ENCODE measurements at regions not wholly inside any gene's neighbourhood (a gene's known extent, or its start where the extent isn't known, plus 50 kb on each side); places are given as distances from the start of the nearest gene placed in this dataset.

GRCh38 chr12:89181271-89181920 is 170.9 kb downstream of the DUSP6 start:
- no peak for DNase-seq

- DNase-seq = no peak
Observed at GRCh38 chr12:89180496-89180895, 171.8 kb downstream of the DUSP6 start.

- DNase-seq = no peak
Observed at GRCh38 chr12:89179983-89180382, 172.3 kb downstream of the DUSP6 start.

GRCh38 chr12:89179245-89179644 is 173.1 kb downstream of the DUSP6 start:
- no peak for DNase-seq

- no peak for DNase-seq
Observed at GRCh38 chr12:89177802-89178395, 174.4 kb downstream of the DUSP6 start.

GRCh38 chr12:89176676-89177075 is 175.6 kb downstream of the DUSP6 start:
- DNase-seq = no peak

GRCh38 chr12:89173678-89174077 is 178.6 kb downstream of the DUSP6 start:
- DNase-seq = no peak

GRCh38 chr12:89173096-89173495 is 179.2 kb downstream of the DUSP6 start:
- no peak for DNase-seq

- no peak for DNase-seq
Observed at GRCh38 chr12:89172224-89172623, 180.1 kb downstream of the DUSP6 start.

- DNase-seq = no peak
Observed at GRCh38 chr12:89169321-89169720, 183.0 kb downstream of the DUSP6 start.

- no peak for DNase-seq
Observed at GRCh38 chr12:89167986-89168385, 184.3 kb downstream of the DUSP6 start.

- no peak for DNase-seq
Observed at GRCh38 chr12:89166525-89166934, 185.8 kb downstream of the DUSP6 start.

- no peak for DNase-seq
Observed at GRCh38 chr12:89166121-89166520, 186.2 kb downstream of the DUSP6 start.

GRCh38 chr12:89165703-89166102 is 186.6 kb downstream of the DUSP6 start:
- no peak for DNase-seq

GRCh38 chr12:89163918-89164317 is 188.4 kb downstream of the DUSP6 start:
- no peak for DNase-seq

- no peak for DNase-seq
Observed at GRCh38 chr12:89162589-89163261, 189.6 kb downstream of the DUSP6 start.

- no peak for DNase-seq
Observed at GRCh38 chr12:89161557-89161956, 190.7 kb downstream of the DUSP6 start.

- DNase-seq = no peak
Observed at GRCh38 chr12:89160716-89161123, 191.6 kb downstream of the DUSP6 start.

- DNase-seq = no peak
Observed at GRCh38 chr12:89157413-89157812, 194.9 kb downstream of the DUSP6 start.

- no peak for DNase-seq
Observed at GRCh38 chr12:89156862-89157262, 195.4 kb downstream of the DUSP6 start.

- no peak for DNase-seq
Observed at GRCh38 chr12:89156340-89156739, 196.0 kb downstream of the DUSP6 start.

- DNase-seq = no peak
Observed at GRCh38 chr12:89155826-89156225, 196.5 kb downstream of the DUSP6 start.

- DNase-seq = no peak
Observed at GRCh38 chr12:89154743-89155499, 197.4 kb downstream of the DUSP6 start.

GRCh38 chr12:89153341-89153740 is 199.0 kb downstream of the DUSP6 start:
- DNase-seq = no peak

Data from NCI-H1436 (cell line).